H9 (cell line): ENCODE measurements at regions not wholly inside any gene's neighbourhood (a gene's known extent, or its start where the extent isn't known, plus 50 kb on each side); places are given as distances from the start of the nearest gene placed in this dataset.

Source experiments
- DNase-seq: peaks from one replicate; pipeline ENCODE4 v3.0.0-alpha.2; 2017
- H2AFZ ChIP-seq: one replicate; pipeline ENCODE4 v1.6.1; 2013; ENCODE audit warnings: mild to moderate bottlenecking, low read length, control low read depth, moderate library complexity
- H2AK5ac ChIP-seq: 2 replicates; pipeline ENCODE4 v1.6.1; 2013; ENCODE audit warnings: low read length, control low read depth, mixed read lengths; ENCODE audit not compliant: insufficient read length
- H2BK120ac ChIP-seq: one replicate; pipeline ENCODE4 v1.6.1; 2013; ENCODE audit warnings: low read depth, mild to moderate bottlenecking, low read length, control low read depth, inconsistent platforms; ENCODE audit not compliant: poor library complexity, severe bottlenecking
- H2BK12ac ChIP-seq: 2 replicates; pipeline ENCODE4 v1.6.1; 2013; ENCODE audit warnings: low read length, control low read depth, mixed read lengths, low read depth; ENCODE audit not compliant: insufficient read length
- H2BK15ac ChIP-seq: 2 replicates; pipeline ENCODE4 v1.6.1; 2013; ENCODE audit warnings: low read depth, low read length, control low read depth
- H2BK20ac ChIP-seq: one replicate; pipeline ENCODE4 v1.6.1; 2013; ENCODE audit warnings: low read depth, mild to moderate bottlenecking, low read length, control low read depth, inconsistent platforms; ENCODE audit not compliant: poor library complexity, severe bottlenecking
- H2BK5ac ChIP-seq: 2 replicates; pipeline ENCODE4 v1.6.1; 2013; ENCODE audit warnings: low read length, control low read depth, mixed read lengths; ENCODE audit not compliant: insufficient read length
- H3K14ac ChIP-seq: 2 replicates; pipeline ENCODE4 v1.6.1; 2013; ENCODE audit warnings: low read length, control low read depth; ENCODE audit not compliant: insufficient read depth
- H3K18ac ChIP-seq: 2 replicates; pipeline ENCODE4 v1.6.1; 2013; ENCODE audit warnings: low read depth, mild to moderate bottlenecking, mixed read lengths, low read length, control low read depth; ENCODE audit not compliant: insufficient read length
- H3K23ac ChIP-seq: 2 replicates; pipeline ENCODE4 v1.6.1; 2013; ENCODE audit warnings: low read length, control low read depth, mixed read lengths, low read depth; ENCODE audit not compliant: insufficient read length
- H3K23me2 ChIP-seq: 2 replicates; pipeline ENCODE4 v1.6.1; 2013; ENCODE audit warnings: low read depth, mild to moderate bottlenecking, mixed read lengths, low read length, control low read depth; ENCODE audit not compliant: insufficient read length, poor library complexity, severe bottlenecking
- H3K27ac ChIP-seq: 2 replicates; pipeline ENCODE4 v1.5.1; 2013; ENCODE audit warnings: low read length, control low read depth, mixed read lengths, low read depth; ENCODE audit not compliant: insufficient read length
- H3K27me3 ChIP-seq: 2 replicates; pipeline ENCODE4 v1.6.1; 2013; ENCODE audit warnings: low read length, control low read depth, inconsistent platforms; ENCODE audit not compliant: insufficient read depth
- H3K4ac ChIP-seq: 2 replicates; pipeline ENCODE4 v1.6.1; 2013; ENCODE audit warnings: low read depth, mild to moderate bottlenecking, control low read depth, inconsistent platforms, low read length, moderate library complexity
- H3K4me1 ChIP-seq: 2 replicates; pipeline ENCODE4 v1.6.1; 2013; ENCODE audit warnings: low read length, control low read depth, inconsistent platforms; ENCODE audit not compliant: insufficient read depth
- H3K4me2 ChIP-seq: 2 replicates; pipeline ENCODE4 v1.6.1; 2013; ENCODE audit warnings: low read length, control low read depth, mixed read lengths; ENCODE audit not compliant: insufficient read length, insufficient read depth
- H3K56ac ChIP-seq: 2 replicates; pipeline ENCODE4 v1.6.1; 2013; ENCODE audit warnings: low read depth, mild to moderate bottlenecking, mixed read lengths, low read length, control low read depth; ENCODE audit not compliant: insufficient read length
- H3K79me1 ChIP-seq: 2 replicates; pipeline ENCODE4 v1.6.1; 2013; ENCODE audit warnings: low read depth, mild to moderate bottlenecking, moderate library complexity, low read length, control low read depth, inconsistent platforms; ENCODE audit not compliant: insufficient read depth, poor library complexity, severe bottlenecking
- H3K79me2 ChIP-seq: 2 replicates; pipeline ENCODE4 v1.6.1; 2013; ENCODE audit warnings: low read length, control low read depth, inconsistent platforms; ENCODE audit not compliant: insufficient read depth
- H3K9ac ChIP-seq: 2 replicates; pipeline ENCODE4 v1.6.1; 2013; ENCODE audit warnings: low read length, control low read depth, mixed read lengths; ENCODE audit not compliant: insufficient read length; ENCODE audit errors: extremely low read depth
- H3K9me3 ChIP-seq: one replicate; pipeline ENCODE4 v1.6.1; 2013; ENCODE audit warnings: low read depth, low read length, inconsistent platforms; ENCODE audit not compliant: control insufficient read depth
- H3T11ph ChIP-seq: one replicate; pipeline ENCODE4 v1.6.1; 2013; ENCODE audit warnings: mild to moderate bottlenecking, low read length, control low read depth, inconsistent platforms
- H4K20me1 ChIP-seq: one replicate; pipeline ENCODE4 v1.6.1; 2013; ENCODE audit not compliant: control insufficient read depth, insufficient read length, insufficient read depth
- H4K5ac ChIP-seq: 2 replicates; pipeline ENCODE4 v1.6.1; 2013; ENCODE audit warnings: low read depth, mild to moderate bottlenecking, mixed read lengths, low read length, control low read depth; ENCODE audit not compliant: insufficient read length
- H4K8ac ChIP-seq: replicated peaks from 2 replicates; pipeline ENCODE4 v1.6.1; 2013; ENCODE audit warnings: low read length, control low read depth, mixed read lengths, low read depth; ENCODE audit not compliant: insufficient read length
- H4K91ac ChIP-seq: 2 replicates; pipeline ENCODE4 v1.6.1; 2013; ENCODE audit warnings: low read depth, mild to moderate bottlenecking, moderate library complexity, mixed read lengths, low read length, control low read depth; ENCODE audit not compliant: insufficient read length
- H3K27ac Mint-ChIP-seq, 3 experiments: 2 replicates in 2 of 3; 3 replicates in 1 of 3; pipeline ENCODE4 v1.8.0; 2020 to 2021; ENCODE audit warnings: mixed read lengths in 3 of 3, mild to moderate bottlenecking in 1 of 3, moderate library complexity in 1 of 3
- H3K27me3 Mint-ChIP-seq: 2 replicates; pipeline ENCODE4 v1.8.0; 2021; ENCODE audit warnings: low read depth, mild to moderate bottlenecking, moderate library complexity, mixed read lengths
- H3K36me3 Mint-ChIP-seq, 3 experiments: 2 replicates in 2 of 3; 3 replicates in 1 of 3; pipeline ENCODE4 v1.8.0; 2020 to 2021; ENCODE audit warnings: low read depth in 3 of 3, mixed read lengths in 3 of 3; ENCODE audit not compliant: insufficient read depth in 1 of 3
- H3K4me1 Mint-ChIP-seq, 2 experiments: 2 replicates each; pipeline ENCODE4 v1.8.0; 2020; ENCODE audit warnings: mixed read lengths in 2 of 2
- H3K4me3 Mint-ChIP-seq, 2 experiments: 2 replicates in 1 of 2; 3 replicates in 1 of 2; pipeline ENCODE4 v1.8.0; 2020 to 2021; ENCODE audit warnings: mild to moderate bottlenecking in 2 of 2, mixed read lengths in 2 of 2, moderate library complexity in 1 of 2
- H3K9me3 Mint-ChIP-seq, 2 experiments: 2 replicates in 1 of 2; 3 replicates in 1 of 2; pipeline ENCODE4 v1.8.0; 2020; ENCODE audit warnings: mild to moderate bottlenecking in 2 of 2, mixed read lengths in 2 of 2, moderate library complexity in 1 of 2
- CTCF ChIP-seq: fragments of 200-600 bp; sonication (generic); conservative IDR thresholded peaks from 3 replicates; pipeline ENCODE4 v1.8.0; 2021; ENCODE audit warnings: antibody characterized with exemption, mild to moderate bottlenecking
- WGBS: extraction: QIAGEN DNeasy Blood & Tissue Kit; methylation state at CpG from one replicate; pipeline ENCODE4 v1.1.7; 2013; ENCODE audit warnings: missing lambda C conversion rate, low lambda C conversion rate, mixed read lengths; ENCODE audit not compliant: insufficient read length; ENCODE audit errors: extremely low coverage; 5-methylcytosine and 5-hydroxymethylcytosine counted together

- H4K5ac ChIP-seq, result no peak overlapping the region
- H3K79me2 ChIP-seq, result no peaks in the 10 kb centered on the region
- no peak overlapping the region for H2AFZ ChIP-seq
- no peak overlapping the region for H3K4ac ChIP-seq
- H3K4me2 ChIP-seq, result no peak overlapping the region
- H3K4me1 Mint-ChIP-seq, result peaks cover 20 to 26% of the 10 kb centered on the region in 2 experiments
- no peak overlapping the region for H3K4me3 Mint-ChIP-seq
- no peak overlapping the region for H2BK12ac ChIP-seq
- no peak overlapping the region for H3K27ac Mint-ChIP-seq
- no peak overlapping the region for H2BK15ac ChIP-seq
- H4K20me1 ChIP-seq, result no peaks in the 10 kb centered on the region
- H4K8ac ChIP-seq, result no peak overlapping the region
- no peak overlapping the region for H2BK20ac ChIP-seq
- no peaks in the 10 kb centered on the region for H3K27me3 ChIP-seq
- H3K79me1 ChIP-seq, result no peaks in the 10 kb centered on the region
- H2BK5ac ChIP-seq, result no peak overlapping the region
- H4K91ac ChIP-seq, result no peak overlapping the region
- peaks cover 9 to 15% of the 10 kb centered on the region in 2 experiments for H3K9me3 Mint-ChIP-seq
- peaks cover 14 to 24% (median 20%) of the 10 kb centered on the region in 3 experiments for H3K36me3 Mint-ChIP-seq
- H2AK5ac ChIP-seq, result no peak overlapping the region
- H3K23me2 ChIP-seq, result no peaks in the 10 kb centered on the region
- no CpG with 5 or more reads among the region's 7 CpGs for WGBS
- no peak overlapping the region for H2BK120ac ChIP-seq
- no peak overlapping the region for H3K14ac ChIP-seq
- TF ChIP-seq CTCF, result no peak
- no peak for DNase-seq
- H3K9me3 ChIP-seq, result no peaks in the 10 kb centered on the region
- H3K27me3 Mint-ChIP-seq, result no peaks in the 10 kb centered on the region
- no peak overlapping the region for H3K18ac ChIP-seq
- no peak overlapping the region for H3K56ac ChIP-seq
- H3T11ph ChIP-seq, result no peak overlapping the region
- H3K9ac ChIP-seq, result no peak overlapping the region
- no peak overlapping the region for H3K27ac ChIP-seq
- no peak overlapping the region for H3K23ac ChIP-seq
- H3K4me1 ChIP-seq, result no peaks in the 10 kb centered on the region; the same call in 1 of the 2 replicates
Observed at GRCh38 chrX:6683353-6683752, 148.4 kb upstream of the VCX3A start.
